H1 (cell line): ENCODE measurements at regions not wholly inside any gene's neighbourhood (a gene's known extent, or its start where the extent isn't known, plus 50 kb on each side); places are given as distances from the start of the nearest gene placed in this dataset.

Experiments
- BACH1 ChIP-seq: IDR thresholded peaks from 2 replicates; pipeline ENCODE4 v1.6.1; 2012; ENCODE audit warnings: low read length, improper control_type of control experiment
- BCL11A ChIP-seq, 2 experiments: IDR thresholded peaks; one replicate each; pipeline ENCODE4 v1.6.1; 2011; ENCODE audit warnings: low read depth in 2 of 2, low read length in 2 of 2, mild to moderate bottlenecking in 2 of 2
- CEBPB ChIP-seq: IDR thresholded peaks from 2 replicates; pipeline ENCODE4 v1.6.1; 2012; ENCODE audit warnings: low read depth, low read length
- CTBP2 ChIP-seq: IDR thresholded peaks from 2 replicates; pipeline ENCODE4 v1.7.0; 2011; ENCODE audit warnings: borderline replicate concordance, mild to moderate bottlenecking, moderate library complexity, mixed read lengths, low read length; ENCODE audit not compliant: insufficient read depth, insufficient read length
- CTCF ChIP-seq, 3 experiments: IDR thresholded peaks; 1 replicate in 2 of 3; 2 replicates in 1 of 3; pipeline versions ENCODE4 v1.5.1 to v1.6.1; 2011; ENCODE audit warnings: low read length in 3 of 3, mild to moderate bottlenecking in 3 of 3, inconsistent platforms in 2 of 3, low read depth in 1 of 3, moderate library complexity in 1 of 3; ENCODE audit not compliant: insufficient read depth in 1 of 3; ENCODE audit errors: control extremely low read depth in 1 of 3
- HDAC2 ChIP-seq, 2 experiments: fragments of 300-600 bp in 1 of 2; sonication (generic) in 1 of 2; IDR thresholded peaks; 2 replicates each; pipeline ENCODE4 v1.6.1; 2011 to 2012; ENCODE audit warnings: low read depth in 2 of 2, low read length in 2 of 2, mild to moderate bottlenecking in 2 of 2, moderate library complexity in 2 of 2, borderline replicate concordance in 1 of 2, inconsistent platforms in 1 of 2
- JUN ChIP-seq: IDR thresholded peaks from 2 replicates; pipeline ENCODE4 v1.6.1; 2011; ENCODE audit warnings: low read depth, mild to moderate bottlenecking, improper control_type of control experiment, low read length
- KDM1A ChIP-seq: fragments of 200-600, 300-600 bp; sonication (generic); IDR thresholded peaks from 2 replicates; pipeline ENCODE4 v1.7.1; 2016; ENCODE audit warnings: mild to moderate bottlenecking, low read length, borderline replicate concordance
- KDM5A ChIP-seq: fragments of 200-600 bp; IDR thresholded peaks from 2 replicates; pipeline ENCODE4 v1.7.1; 2012; ENCODE audit warnings: mild to moderate bottlenecking, low read length, inconsistent platforms, mixed read lengths
- MAFK ChIP-seq: IDR thresholded peaks from 2 replicates; pipeline ENCODE4 v1.6.1; 2012; ENCODE audit warnings: low read depth, mild to moderate bottlenecking, improper control_type of control experiment, low read length
- PHF8 ChIP-seq: fragments of 200-600 bp; sonication (generic); conservative IDR thresholded peaks from 2 replicates; pipeline ENCODE4 v1.7.1; 2012; ENCODE audit warnings: low read depth, mild to moderate bottlenecking, inconsistent platforms, low read length, moderate library complexity
- RBBP5 ChIP-seq: IDR thresholded peaks from 2 replicates; pipeline ENCODE4 v1.7.1; 2012; ENCODE audit warnings: low read depth, mild to moderate bottlenecking, inconsistent platforms, low read length, moderate library complexity, borderline replicate concordance
- RNF2 ChIP-seq: fragments of 200-900, 300-1000 bp; sonication (generic); IDR thresholded peaks from 2 replicates; pipeline ENCODE4 v1.7.1; 2016; ENCODE audit warnings: borderline replicate concordance, low read depth, mild to moderate bottlenecking, antibody characterized with exemption, low read length; ENCODE audit not compliant: poor library complexity, severe bottlenecking; ENCODE audit errors: missing control alignments
- SIX5 ChIP-seq: IDR thresholded peaks from 2 replicates; pipeline ENCODE4 v1.6.1; 2011; ENCODE audit warnings: mild to moderate bottlenecking, low read depth, low read length
- SP1 ChIP-seq: IDR thresholded peaks from 2 replicates; pipeline ENCODE4 v1.6.1; 2011; ENCODE audit warnings: low read depth, low read length

GRCh38 chr10:28939281-28940157, 262.2 kb downstream of the BAMBI start (continued):
- 0 out of 2 replicates have a peak, but pooled peaks have one; percentile 11 for TF ChIP-seq PHF8
- peak; percentile 97 for TF ChIP-seq CTBP2
- peak; percentile 93 for TF ChIP-seq CEBPB
- TF ChIP-seq HDAC2 (IDR thresholded peaks at IDR 0.05; ENCODE audit: borderline replicate concordance in 1 of 2, low read depth in 2 of 2, low read length in 2 of 2): 0 out of 4 replicates have a peak, but pooled peaks of 1 of the 2 experiments have one; percentile 3
- no peak for TF ChIP-seq SIX5
- peak; percentile 17; the same call in 1 of the 2 replicates for TF ChIP-seq KDM1A
- no peak; the same call in 1 of the 2 replicates for TF ChIP-seq MAFK
- TF ChIP-seq BACH1: no peak
- 0 out of 2 replicates have a peak, but pooled peaks have one; percentile 3 for TF ChIP-seq JUN
- peak; percentile 48; the same call in 1 of the 2 replicates for TF ChIP-seq SP1
- TF ChIP-seq RBBP5: peak; percentile 72
- TF ChIP-seq BCL11A (IDR thresholded peaks at IDR 0.05; ENCODE audit: low read depth in 2 of 2, low read length in 2 of 2): no peak
- no peak for TF ChIP-seq KDM5A
- TF ChIP-seq RNF2: no peak
- TF ChIP-seq CTCF (IDR thresholded peaks at IDR 0.05; ENCODE audit: control extremely low read depth in 1 of 3, insufficient read depth in 1 of 3, low read depth in 1 of 3, low read length in 3 of 3): peak; percentile 84 to 89 (median 88)
